Caco-2 (cell line): ENCODE measurements at regions not wholly inside any gene's neighbourhood (a gene's known extent, or its start where the extent isn't known, plus 50 kb on each side); places are given as distances from the start of the nearest gene placed in this dataset.

Experiments
- BruUV-seq: library from RNA; stranded (reverse); fragments of 400-500 nt; replicated peaks from 2 replicates; lab custom pipeline; 2021; lab: Mats Ljungman, UMichigan
- CTCF ChIA-PET: fragments of 300-600 bp; sonication (Branson Sonifier 250); formaldehyde crosslinking; loops from one replicate; lab custom pipeline; 2022; ENCODE audit warnings: antibody characterized with exemption; lab: Charles Lee
- POLR2A ChIA-PET: fragments of 300-600 bp; sonication (Branson Sonifier 250); formaldehyde crosslinking; loops from one replicate; lab custom pipeline; 2022; ENCODE audit warnings: antibody characterized with exemption; lab: Charles Lee
- DNase-seq, 2 experiments: peaks; one replicate each; pipeline versions ENCODE4 v3.0.0 to v3.0.0-alpha.2; 2020 to 2022
- H3K27me3 ChIP-seq: replicated peaks from 2 replicates; pipeline ENCODE4 v1.6.0; 2011; ENCODE audit warnings: low read length; ENCODE audit not compliant: control insufficient read depth, insufficient read depth
- H3K36me3 ChIP-seq: 2 replicates; pipeline ENCODE4 v1.5.1; 2011; ENCODE audit warnings: low read length; ENCODE audit not compliant: control insufficient read depth, insufficient read depth
- H3K4me1 ChIP-seq: fragments of 250-450 bp; sonication (Bioruptor Pico); 2 replicates; pipeline ENCODE4 v1.5.1; 2020; ENCODE audit warnings: mild to moderate bottlenecking
- H3K4me3 ChIP-seq: 2 replicates; pipeline ENCODE4 v1.5.1; 2011; ENCODE audit warnings: low read depth, mild to moderate bottlenecking, control low read depth, low read length
- H3K9me3 ChIP-seq: fragments of 250-450 bp; sonication (Bioruptor Pico); 2 replicates; pipeline ENCODE4 v1.5.1; 2020; ENCODE audit warnings: mild to moderate bottlenecking, moderate library complexity
- H3K27ac Mint-ChIP-seq: one replicate; pipeline ENCODE4 v1.8.0; 2022; ENCODE audit warnings: mixed read lengths; ENCODE audit not compliant: unreplicated experiment
- H3K27me3 Mint-ChIP-seq: one replicate; pipeline ENCODE4 v1.8.0; 2022; ENCODE audit warnings: mixed read lengths; ENCODE audit not compliant: insufficient read depth, unreplicated experiment
- H3K36me3 Mint-ChIP-seq: one replicate; pipeline ENCODE4 v1.8.0; 2022; ENCODE audit warnings: mild to moderate bottlenecking, mixed read lengths; ENCODE audit not compliant: insufficient read depth, unreplicated experiment
- H3K4me1 Mint-ChIP-seq: one replicate; pipeline ENCODE4 v1.8.0; 2022; ENCODE audit warnings: low read depth, mixed read lengths; ENCODE audit not compliant: unreplicated experiment
- H3K4me3 Mint-ChIP-seq: one replicate; pipeline ENCODE4 v1.8.0; 2022; ENCODE audit warnings: mild to moderate bottlenecking, moderate library complexity, mixed read lengths; ENCODE audit not compliant: unreplicated experiment
- H3K9me3 Mint-ChIP-seq: one replicate; pipeline ENCODE4 v1.8.0; 2022; ENCODE audit warnings: mixed read lengths; ENCODE audit not compliant: unreplicated experiment
- intact Hi-C: fragments of 100-400 bp; cut with micrococcal nuclease; formaldehyde crosslinking; loops from one replicate; pipeline ENCODE4 v1.10.0; 2022; ENCODE audit not compliant: unreplicated experiment
- TF ChIP-seq, protein P1 (sequence below), 2 experiments: fragments of 200-600 bp in 1 of 2; IDR thresholded peaks; 1 replicate in 1 of 2; 2 replicates in 1 of 2; pipeline versions ENCODE4 v1.5.1 to v1.8.0; 2011 to 2022; ENCODE audit warnings: antibody characterized with exemption in 1 of 2, control low read depth in 1 of 2, inconsistent platforms in 1 of 2, low read depth in 1 of 2, low read length in 1 of 2, mild to moderate bottlenecking in 1 of 2, moderate library complexity in 1 of 2; ENCODE audit not compliant: insufficient read depth in 1 of 2, severe bottlenecking in 1 of 2, unreplicated experiment in 1 of 2

DNA sequence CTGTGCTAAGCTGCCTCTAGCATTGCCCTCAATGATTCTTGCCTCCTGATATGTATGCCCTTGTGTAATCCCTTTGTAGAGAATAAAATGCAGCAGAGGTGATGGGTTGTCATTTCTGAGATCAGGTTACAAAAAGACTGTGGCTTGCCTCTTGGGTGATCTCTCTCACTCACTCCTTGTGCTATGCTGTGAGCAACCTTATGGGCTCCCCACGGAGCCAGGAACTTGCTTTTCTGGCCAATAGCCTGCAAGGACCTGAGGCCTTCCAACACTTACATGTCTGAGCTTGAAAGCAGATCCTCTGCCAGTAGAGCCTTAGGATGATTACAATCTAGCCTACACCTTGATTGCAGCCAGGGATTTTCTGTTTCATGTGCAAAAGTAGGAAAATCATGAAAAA is 123.1 kb upstream of the XIRP2 start:
- no peak for DNase-seq
- BruUV-seq = no TSS peak
- Mint-ChIP-seq H3K4me3 (no peak overlapping the region), H3K27ac (no peak overlapping the region), H3K36me3 (no peaks in the 10 kb centered on the region), H3K9me3 (peaks cover 9% of the 10 kb centered on the region), H3K4me1 (no peaks in the 10 kb centered on the region), H3K27me3 (no peaks in the 10 kb centered on the region)
- Histone ChIP-seq H3K27me3 (no peaks in the 10 kb centered on the region), H3K9me3 (no peaks in the 10 kb centered on the region), H3K4me1 (no peaks in the 10 kb centered on the region), H3K36me3 (no peaks in the 10 kb centered on the region), H3K4me3 (no peak overlapping the region)
- intact Hi-C loops = no loop called here
- TF ChIP-seq, protein P1, sequence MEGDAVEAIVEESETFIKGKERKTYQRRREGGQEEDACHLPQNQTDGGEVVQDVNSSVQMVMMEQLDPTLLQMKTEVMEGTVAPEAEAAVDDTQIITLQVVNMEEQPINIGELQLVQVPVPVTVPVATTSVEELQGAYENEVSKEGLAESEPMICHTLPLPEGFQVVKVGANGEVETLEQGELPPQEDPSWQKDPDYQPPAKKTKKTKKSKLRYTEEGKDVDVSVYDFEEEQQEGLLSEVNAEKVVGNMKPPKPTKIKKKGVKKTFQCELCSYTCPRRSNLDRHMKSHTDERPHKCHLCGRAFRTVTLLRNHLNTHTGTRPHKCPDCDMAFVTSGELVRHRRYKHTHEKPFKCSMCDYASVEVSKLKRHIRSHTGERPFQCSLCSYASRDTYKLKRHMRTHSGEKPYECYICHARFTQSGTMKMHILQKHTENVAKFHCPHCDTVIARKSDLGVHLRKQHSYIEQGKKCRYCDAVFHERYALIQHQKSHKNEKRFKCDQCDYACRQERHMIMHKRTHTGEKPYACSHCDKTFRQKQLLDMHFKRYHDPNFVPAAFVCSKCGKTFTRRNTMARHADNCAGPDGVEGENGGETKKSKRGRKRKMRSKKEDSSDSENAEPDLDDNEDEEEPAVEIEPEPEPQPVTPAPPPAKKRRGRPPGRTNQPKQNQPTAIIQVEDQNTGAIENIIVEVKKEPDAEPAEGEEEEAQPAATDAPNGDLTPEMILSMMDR (IDR thresholded peaks at IDR 0.05; ENCODE audit: insufficient read depth in 1 of 2, low read depth in 1 of 2, low read length in 1 of 2, severe bottlenecking in 1 of 2, unreplicated experiment in 1 of 2) = no peak
- CTCF ChIA-PET = no interaction called here
- POLR2A ChIA-PET = no interaction called here

DNA sequence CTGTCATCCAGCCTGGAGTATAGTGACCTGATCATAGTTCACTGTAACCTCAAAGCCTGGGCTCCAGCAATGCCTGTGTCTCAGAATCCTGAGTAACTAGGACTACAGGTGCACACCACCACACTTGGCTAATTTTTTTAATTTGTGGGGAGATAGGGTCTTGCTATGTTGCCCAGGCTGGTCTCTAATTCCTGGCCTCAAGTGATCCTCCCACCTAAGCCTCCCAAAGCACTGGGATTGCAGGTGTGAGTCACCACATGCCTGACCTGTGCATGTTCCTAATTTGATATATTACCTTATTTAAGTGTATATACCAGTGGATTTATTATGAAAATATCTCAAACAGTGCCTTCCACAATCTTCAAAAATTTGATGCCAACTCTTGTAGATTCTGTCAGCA is 123.6 kb upstream of the XIRP2 start:
- no peaks in the 10 kb centered on the region for H3K27me3 ChIP-seq
- no peak for DNase-seq
- POLR2A ChIA-PET = no interaction called here
- H3K4me3 ChIP-seq = no peak overlapping the region
- intact Hi-C loops = no loop called here
- Mint-ChIP-seq H3K4me1 (no peaks in the 10 kb centered on the region), H3K27me3 (no peaks in the 10 kb centered on the region), H3K9me3 (peaks cover 9% of the 10 kb centered on the region), H3K4me3 (no peak overlapping the region), H3K27ac (no peak overlapping the region), H3K36me3 (no peaks in the 10 kb centered on the region)
- no peaks in the 10 kb centered on the region for H3K36me3 ChIP-seq
- H3K9me3 ChIP-seq = no peaks in the 10 kb centered on the region
- no TSS peak for BruUV-seq
- TF ChIP-seq, protein P1 (IDR thresholded peaks at IDR 0.05; ENCODE audit: insufficient read depth in 1 of 2, low read depth in 1 of 2, low read length in 1 of 2, severe bottlenecking in 1 of 2, unreplicated experiment in 1 of 2) = no peak
- no peaks in the 10 kb centered on the region for H3K4me1 ChIP-seq
- CTCF ChIA-PET = no interaction called here

DNA sequence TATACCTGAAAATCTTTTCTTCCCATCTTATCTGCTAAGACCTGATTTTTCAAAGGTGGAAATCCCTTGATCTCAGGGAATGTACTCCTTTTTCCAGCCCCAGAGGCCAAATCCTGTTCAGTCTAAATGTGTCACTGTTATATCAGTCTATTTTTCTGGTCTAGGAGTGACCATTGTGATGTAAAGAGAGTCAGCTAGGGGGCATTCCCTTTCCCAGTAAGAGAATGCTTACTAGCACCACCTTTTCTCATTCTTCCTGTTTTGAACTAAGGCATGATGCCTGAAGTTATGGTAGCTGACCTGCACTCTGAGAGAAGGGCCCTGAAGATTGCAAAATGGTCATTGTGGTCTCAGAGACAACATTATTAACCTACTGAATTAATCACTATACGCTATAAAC is 124.1 kb upstream of the XIRP2 start:
- Mint-ChIP-seq H3K27ac (no peak overlapping the region), H3K36me3 (no peaks in the 10 kb centered on the region), H3K4me3 (no peak overlapping the region), H3K9me3 (peaks cover 9% of the 10 kb centered on the region), H3K27me3 (no peaks in the 10 kb centered on the region), H3K4me1 (no peaks in the 10 kb centered on the region)
- Histone ChIP-seq H3K4me1 (no peaks in the 10 kb centered on the region), H3K9me3 (no peaks in the 10 kb centered on the region), H3K4me3 (no peak overlapping the region), H3K36me3 (no peaks in the 10 kb centered on the region), H3K27me3 (no peaks in the 10 kb centered on the region)
- DNase-seq = no peak
- ChIA-PET POLR2A (no interaction called here), CTCF (no interaction called here)
- TF ChIP-seq, protein P1 (IDR thresholded peaks at IDR 0.05; ENCODE audit: insufficient read depth in 1 of 2, low read depth in 1 of 2, low read length in 1 of 2, severe bottlenecking in 1 of 2, unreplicated experiment in 1 of 2) = no peak
- intact Hi-C loops = no loop called here
- BruUV-seq = no TSS peak
